CD4-positive, CD25-positive, alpha-beta regulatory T cell (primary cell): ENCODE measurements at regions not wholly inside any gene's neighbourhood (a gene's known extent, or its start where the extent isn't known, plus 50 kb on each side); places are given as distances from the start of the nearest gene placed in this dataset.

ENCODE experiments used
- ATAC-seq, 2 donors: fragments of 150-1000 bp; cut with Tn5 transposase; one replicate each; pipeline ENCODE4 v1.10.0; 2021; ENCODE audit warnings: low read depth in 2 of 2, moderate number of reproducible peaks in 2 of 2, moderate library complexity in 1 of 2
- DNase-seq, 3 donors: peaks; one replicate each; pipeline versions ENCODE4 v3.0.0 to v3.0.0-alpha.2; 2012 to 2022; ENCODE audit warnings: mixed read lengths in 1 of 3
- H3K27ac ChIP-seq: one replicate; pipeline ENCODE4 v1.7.0; 2013; ENCODE audit warnings: mild to moderate bottlenecking, low read length; ENCODE audit not compliant: insufficient read depth, poor library complexity, severe bottlenecking
- H3K27me3 ChIP-seq: one replicate; pipeline ENCODE4 v1.7.0; 2013; ENCODE audit warnings: low read length; ENCODE audit not compliant: control insufficient read depth, insufficient read depth
- H3K36me3 ChIP-seq: one replicate; pipeline ENCODE4 v1.7.0; 2013; ENCODE audit warnings: mild to moderate bottlenecking, low read length, moderate library complexity; ENCODE audit not compliant: control insufficient read depth, insufficient read depth
- H3K4me1 ChIP-seq: 2 replicates; pipeline ENCODE4 v1.7.0; 2013; ENCODE audit warnings: mild to moderate bottlenecking, low read length; ENCODE audit not compliant: insufficient read depth, control insufficient read depth, poor library complexity, severe bottlenecking
- H3K4me3 ChIP-seq: one replicate; pipeline ENCODE4 v1.7.0; 2013; ENCODE audit warnings: low read depth, mild to moderate bottlenecking, low read length, moderate library complexity
- H3K9me3 ChIP-seq, 2 experiments: 1 replicate in 1 of 2; 2 replicates in 1 of 2; pipeline ENCODE4 v1.7.0; 2013; ENCODE audit warnings: low read length in 2 of 2, mild to moderate bottlenecking in 1 of 2, moderate library complexity in 1 of 2; ENCODE audit not compliant: control insufficient read depth in 2 of 2
- H3K27ac Mint-ChIP-seq, 3 donors: one replicate each; pipeline ENCODE4 v1.8.0; 2020 to 2022; ENCODE audit warnings: mild to moderate bottlenecking in 3 of 3, mixed read lengths in 3 of 3, moderate library complexity in 2 of 3
- H3K27me3 Mint-ChIP-seq: one replicate; pipeline ENCODE4 v1.8.0; 2022; ENCODE audit warnings: mild to moderate bottlenecking, mixed read lengths
- H3K36me3 Mint-ChIP-seq: one replicate; pipeline ENCODE4 v1.8.0; 2020; ENCODE audit warnings: mixed read lengths
- H3K4me1 Mint-ChIP-seq, 4 donors: one replicate each; pipeline ENCODE4 v1.8.0; 2020 to 2022; ENCODE audit warnings: mixed read lengths in 4 of 4, mild to moderate bottlenecking in 1 of 4
- H3K4me3 Mint-ChIP-seq, 4 donors: one replicate each; pipeline ENCODE4 v1.8.0; 2020 to 2022; ENCODE audit warnings: mild to moderate bottlenecking in 4 of 4, mixed read lengths in 4 of 4, moderate library complexity in 3 of 4
- H3K9me3 Mint-ChIP-seq, 7 donors: one replicate each; pipeline ENCODE4 v1.8.0; 2020 to 2022; ENCODE audit warnings: mixed read lengths in 7 of 7, mild to moderate bottlenecking in 3 of 7, moderate library complexity in 2 of 7

DNA sequence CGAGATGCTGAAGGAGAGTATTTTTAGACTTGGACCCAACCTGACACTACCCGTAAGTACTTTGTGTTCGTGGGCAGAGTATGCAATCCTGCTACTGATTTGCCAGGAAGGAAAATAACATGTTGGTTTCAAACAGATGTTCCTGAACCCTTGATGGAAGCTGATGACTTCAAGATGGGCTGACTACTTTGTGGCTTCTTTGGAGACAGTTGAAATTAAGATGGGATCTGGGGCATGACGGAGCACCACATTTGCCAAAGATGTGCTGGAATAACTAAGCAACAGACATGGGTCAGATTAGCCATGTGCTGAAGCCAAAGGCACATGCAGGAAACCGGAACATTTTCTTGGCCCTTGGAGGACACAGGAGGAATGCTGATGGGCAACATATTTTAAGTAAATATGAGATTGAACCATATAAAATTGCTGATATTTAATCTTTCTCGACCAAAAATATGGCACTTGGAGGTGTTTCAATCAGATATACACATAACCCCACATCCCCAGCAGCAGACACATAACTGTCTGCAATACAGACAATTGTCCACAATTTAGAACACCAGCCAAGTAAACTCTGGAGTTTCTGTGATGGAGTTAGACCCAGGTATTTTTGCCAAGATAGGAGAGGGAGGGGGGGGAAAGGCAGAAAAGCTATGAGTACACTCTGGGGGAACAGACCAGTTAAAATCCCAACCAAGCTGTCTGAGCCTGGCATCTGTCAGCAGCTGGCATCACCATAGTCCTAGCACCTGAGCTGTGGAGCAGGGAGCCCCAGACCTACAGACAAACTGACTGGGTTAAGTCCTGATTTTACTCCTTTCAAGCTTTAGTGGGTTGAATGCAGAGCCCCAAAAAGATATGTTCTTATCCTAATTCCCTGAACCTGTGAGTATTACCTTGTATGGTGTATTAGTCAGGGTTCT lies 329.4 kb upstream of the CDH5 start:
- H3K27me3 Mint-ChIP-seq: no peaks in the 10 kb centered on the region
- no peaks in the 10 kb centered on the region for H3K36me3 Mint-ChIP-seq
- no peaks in the 10 kb centered on the region for H3K4me1 Mint-ChIP-seq
- H3K4me3 Mint-ChIP-seq: no peak overlapping the region
- no peak for ATAC-seq
- Histone ChIP-seq H3K36me3 (no peaks in the 10 kb centered on the region), H3K4me1 (no peaks in the 10 kb centered on the region), H3K4me3 (no peak overlapping the region), H3K27ac (no peak overlapping the region), H3K9me3 (no peaks in the 10 kb centered on the region), H3K27me3 (no peaks in the 10 kb centered on the region)
- H3K9me3 Mint-ChIP-seq: no peaks in the 10 kb centered on the region
- DNase-seq: no peak
- no peak overlapping the region for H3K27ac Mint-ChIP-seq

DNA sequence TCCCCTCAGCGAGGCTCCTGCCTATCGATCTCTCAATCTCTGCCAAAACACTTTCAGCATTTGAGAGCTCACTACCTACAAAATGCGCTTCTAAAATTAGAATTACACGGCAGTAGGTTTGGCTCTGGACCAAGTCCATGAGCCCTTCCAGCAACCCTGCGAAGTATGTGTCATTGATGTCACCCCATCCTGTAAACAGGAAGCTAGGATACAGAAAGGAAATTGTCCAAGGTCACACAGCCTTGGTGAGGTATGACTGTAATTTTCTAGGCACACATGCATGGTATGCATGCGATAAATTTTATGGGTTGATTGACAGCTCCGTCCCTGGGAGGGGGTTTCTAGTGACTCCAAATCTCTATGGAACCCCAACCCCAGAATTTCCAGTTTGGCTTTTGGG lies 330.3 kb upstream of the CDH5 start:
- H3K4me3 Mint-ChIP-seq: no peak overlapping the region
- no peaks in the 10 kb centered on the region for H3K9me3 Mint-ChIP-seq
- no peaks in the 10 kb centered on the region for H3K4me1 Mint-ChIP-seq
- Histone ChIP-seq H3K9me3 (no peaks in the 10 kb centered on the region), H3K36me3 (no peaks in the 10 kb centered on the region), H3K4me3 (no peak overlapping the region), H3K27me3 (no peaks in the 10 kb centered on the region), H3K4me1 (no peaks in the 10 kb centered on the region), H3K27ac (no peak overlapping the region)
- ATAC-seq: no peak
- H3K27me3 Mint-ChIP-seq: no peaks in the 10 kb centered on the region
- no peak for DNase-seq
- no peaks in the 10 kb centered on the region for H3K36me3 Mint-ChIP-seq
- no peak overlapping the region for H3K27ac Mint-ChIP-seq

- no peaks in the 10 kb centered on the region for H3K36me3 Mint-ChIP-seq
- H3K9me3 ChIP-seq: no peaks in the 10 kb centered on the region
- H3K4me1 Mint-ChIP-seq: no peaks in the 10 kb centered on the region
- H3K9me3 Mint-ChIP-seq: peaks cover 0 to 2% (median 0%) of the 10 kb centered on the region in 7 donors
- no peak overlapping the region for H3K4me3 ChIP-seq
- DNase-seq (no peak), ATAC-seq (no peak)
- H3K36me3 ChIP-seq: no peaks in the 10 kb centered on the region
- H3K27ac ChIP-seq: no peak overlapping the region
- H3K4me1 ChIP-seq: no peaks in the 10 kb centered on the region
- no peak overlapping the region for H3K4me3 Mint-ChIP-seq
- H3K27ac Mint-ChIP-seq: no peak overlapping the region
- no peaks in the 10 kb centered on the region for H3K27me3 Mint-ChIP-seq
- no peaks in the 10 kb centered on the region for H3K27me3 ChIP-seq
Measured at GRCh38 chr16:66035096-66035495, 331.4 kb upstream of the CDH5 start.

- Histone ChIP-seq H3K4me1 (no peaks in the 10 kb centered on the region), H3K27me3 (no peaks in the 10 kb centered on the region), H3K36me3 (no peaks in the 10 kb centered on the region), H3K4me3 (no peak overlapping the region), H3K9me3 (no peaks in the 10 kb centered on the region), H3K27ac (no peak overlapping the region)
- H3K36me3 Mint-ChIP-seq: no peaks in the 10 kb centered on the region
- no peaks in the 10 kb centered on the region for H3K27me3 Mint-ChIP-seq
- H3K4me1 Mint-ChIP-seq: no peaks in the 10 kb centered on the region
- DNase-seq: no peak
- H3K4me3 Mint-ChIP-seq: no peak overlapping the region
- peak overlapping the region in 1 of 3 donors; percentile 20 for H3K27ac Mint-ChIP-seq
- ATAC-seq: no peak
- H3K9me3 Mint-ChIP-seq: peaks cover 0 to 2% (median 0%) of the 10 kb centered on the region in 7 donors
Measured at GRCh38 chr16:66032841-66033240, 333.6 kb upstream of the CDH5 start.

GRCh38 chr16:66030036-66030435 lies 336.5 kb upstream of the CDH5 start:
- Mint-ChIP-seq H3K4me3 (no peak overlapping the region), H3K4me1 (no peaks in the 10 kb centered on the region), H3K36me3 (no peaks in the 10 kb centered on the region), H3K27me3 (peaks cover 4% of the 10 kb centered on the region), H3K27ac (no peak overlapping the region), H3K9me3 (peaks cover 0 to 5% (median under 1%) of the 10 kb centered on the region in 7 donors)
- Histone ChIP-seq H3K9me3 (no peaks in the 10 kb centered on the region), H3K4me3 (no peak overlapping the region), H3K27ac (no peak overlapping the region), H3K4me1 (no peaks in the 10 kb centered on the region), H3K27me3 (no peaks in the 10 kb centered on the region), H3K36me3 (no peaks in the 10 kb centered on the region)
- no peak for DNase-seq
- ATAC-seq: no peak

GRCh38 chr16:66028510-66029216 lies 337.8 kb upstream of the CDH5 start:
- H3K4me1 ChIP-seq: no peaks in the 10 kb centered on the region
- peaks cover 0 to 13% (median 2%) of the 10 kb centered on the region in 7 donors for H3K9me3 Mint-ChIP-seq
- ATAC-seq: no peak
- no peaks in the 10 kb centered on the region for H3K36me3 Mint-ChIP-seq
- H3K9me3 ChIP-seq: no peaks in the 10 kb centered on the region
- H3K27ac ChIP-seq: no peak overlapping the region
- H3K4me3 ChIP-seq: no peak overlapping the region
- H3K36me3 ChIP-seq: no peaks in the 10 kb centered on the region
- no peak for DNase-seq
- peaks cover 4% of the 10 kb centered on the region for H3K27me3 Mint-ChIP-seq
- H3K4me3 Mint-ChIP-seq: no peak overlapping the region
- H3K27me3 ChIP-seq: no peaks in the 10 kb centered on the region
- no peaks in the 10 kb centered on the region for H3K4me1 Mint-ChIP-seq
- H3K27ac Mint-ChIP-seq: no peak overlapping the region

DNA sequence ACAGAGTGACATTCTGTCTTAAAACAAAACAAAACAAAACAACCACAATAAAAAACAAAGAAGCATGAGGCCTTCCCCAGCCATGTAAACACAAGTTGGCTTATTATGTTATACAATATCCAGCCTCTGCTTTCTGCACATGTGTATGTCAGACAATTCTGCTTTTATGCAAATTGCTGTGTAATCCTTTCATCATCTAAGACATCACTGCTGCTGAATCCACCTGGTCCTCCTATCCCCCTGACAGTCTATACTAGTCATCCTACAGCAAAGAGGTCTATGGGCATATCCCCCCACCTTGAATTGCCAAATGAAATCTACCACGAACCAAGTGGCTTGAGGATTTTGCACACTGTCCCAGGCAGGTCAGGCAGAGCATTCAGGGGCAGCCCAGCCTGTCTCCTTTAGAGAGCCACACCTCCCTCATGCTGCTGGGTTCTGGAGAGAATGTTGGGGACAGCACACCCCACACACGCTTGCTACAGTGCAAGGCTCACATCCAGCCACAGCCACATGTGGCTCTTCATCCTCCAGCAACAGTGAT lies 339.6 kb upstream of the CDH5 start:
- H3K27ac Mint-ChIP-seq: no peak overlapping the region
- no peak for DNase-seq
- H3K4me1 Mint-ChIP-seq: no peaks in the 10 kb centered on the region
- no peak for ATAC-seq
- peaks cover 4% of the 10 kb centered on the region for H3K27me3 Mint-ChIP-seq
- Histone ChIP-seq H3K4me3 (no peak overlapping the region), H3K4me1 (no peaks in the 10 kb centered on the region), H3K27me3 (no peaks in the 10 kb centered on the region), H3K27ac (no peak overlapping the region), H3K9me3 (no peaks in the 10 kb centered on the region), H3K36me3 (no peaks in the 10 kb centered on the region)
- H3K36me3 Mint-ChIP-seq: no peaks in the 10 kb centered on the region
- no peak overlapping the region for H3K4me3 Mint-ChIP-seq
- H3K9me3 Mint-ChIP-seq: peaks cover 0 to 19% (median 3%) of the 10 kb centered on the region in 7 donors
